ENCODE measurements at regions not wholly inside any gene's neighbourhood (a gene's known extent, or its start where the extent isn't known, plus 50 kb on each side); places are given as distances from the start of the nearest gene placed in this dataset.
"Not testable (repeated sequence)": the region's sequence is repeated elsewhere in the genome, so short reads cannot be mapped to it uniquely, and the experiment has no call there.

- Mint-ChIP-seq H3K9me3 (no peaks in the 10 kb centered on the region), H3K4me1 (peaks cover 7% of the 10 kb centered on the region), H3K27ac (peak overlapping the region in 1 of 2 donors; percentile 1), H3K4me3 (no peak overlapping the region), H3K27me3 (no peaks in the 10 kb centered on the region)
- ATAC-seq (no peak), DNase-seq (no peak)
These were observed 102.7 kb upstream of the CNKSR3 start for GRCh38 chr6:154613137-154613676.

GRCh38 chr6:154614101-154614500 lies 103.6 kb upstream of the CNKSR3 start:
- no peaks in the 10 kb centered on the region for H3K27me3 Mint-ChIP-seq
- DNase-seq (no peak), ATAC-seq (no peak)
- H3K27ac Mint-ChIP-seq = no peak overlapping the region
- no peak overlapping the region for H3K4me3 Mint-ChIP-seq
- peaks cover 7% of the 10 kb centered on the region for H3K4me1 Mint-ChIP-seq
- H3K9me3 Mint-ChIP-seq = no peaks in the 10 kb centered on the region

GRCh38 chr6:154614641-154615040 lies 104.2 kb upstream of the CNKSR3 start:
- DNase-seq (no peak), ATAC-seq (no peak)
- Mint-ChIP-seq H3K4me3 (no peak overlapping the region), H3K9me3 (no peaks in the 10 kb centered on the region), H3K27me3 (no peaks in the 10 kb centered on the region), H3K4me1 (peaks cover 7% of the 10 kb centered on the region), H3K27ac (no peak overlapping the region)

GRCh38 chr6:154615483-154616025 lies 105.1 kb upstream of the CNKSR3 start:
- H3K27ac Mint-ChIP-seq = no peak overlapping the region
- ATAC-seq = no peak
- H3K27me3 Mint-ChIP-seq = no peaks in the 10 kb centered on the region
- no peaks in the 10 kb centered on the region for H3K9me3 Mint-ChIP-seq
- no peak overlapping the region for H3K4me3 Mint-ChIP-seq
- peaks cover 7% of the 10 kb centered on the region for H3K4me1 Mint-ChIP-seq
- no peak for DNase-seq

GRCh38 chr6:154617175-154617574 lies 106.7 kb upstream of the CNKSR3 start:
- H3K4me1 Mint-ChIP-seq = no peaks in the 10 kb centered on the region
- no peak for DNase-seq
- H3K27me3 Mint-ChIP-seq = no peaks in the 10 kb centered on the region
- no peaks in the 10 kb centered on the region for H3K9me3 Mint-ChIP-seq
- no peak for ATAC-seq
- no peak overlapping the region for H3K4me3 Mint-ChIP-seq
- H3K27ac Mint-ChIP-seq = no peak overlapping the region

GRCh38 chr6:154619146-154619545 lies 108.7 kb upstream of the CNKSR3 start:
- Mint-ChIP-seq H3K4me3 (no peak overlapping the region), H3K4me1 (no peaks in the 10 kb centered on the region), H3K9me3 (peaks cover 5% of the 10 kb centered on the region in 2 donors), H3K27me3 (no peaks in the 10 kb centered on the region), H3K27ac (no peak overlapping the region)
- DNase-seq = no peak
- no peak for ATAC-seq

GRCh38 chr6:154621686-154622085 lies 111.2 kb upstream of the CNKSR3 start:
- H3K4me1 Mint-ChIP-seq = peaks cover 6% of the 10 kb centered on the region
- H3K27ac Mint-ChIP-seq = no peak overlapping the region
- peaks cover 9 to 14% of the 10 kb centered on the region in 2 donors for H3K9me3 Mint-ChIP-seq
- ATAC-seq (no peak), DNase-seq (no peak)
- H3K4me3 Mint-ChIP-seq = no peak overlapping the region
- no peaks in the 10 kb centered on the region for H3K27me3 Mint-ChIP-seq

GRCh38 chr6:154622618-154623336 lies 110.4 kb upstream of the SCAF8 start:
- Mint-ChIP-seq H3K27me3 (no peaks in the 10 kb centered on the region), H3K27ac (no peak overlapping the region), H3K4me1 (peaks cover 6% of the 10 kb centered on the region), H3K9me3 (peaks cover 9 to 14% of the 10 kb centered on the region in 2 donors), H3K4me3 (no peak overlapping the region)
- DNase-seq (no peak), ATAC-seq (no peak)

- Mint-ChIP-seq H3K27ac (no peak overlapping the region), H3K4me1 (peaks cover 6% of the 10 kb centered on the region), H3K9me3 (peaks cover 9 to 14% of the 10 kb centered on the region in 2 donors), H3K27me3 (no peaks in the 10 kb centered on the region), H3K4me3 (no peak overlapping the region)
- DNase-seq (no peak), ATAC-seq (no peak)
These were observed 109.8 kb upstream of the SCAF8 start for GRCh38 chr6:154623391-154623790.

- Mint-ChIP-seq H3K9me3 (peaks cover 9 to 14% of the 10 kb centered on the region in 2 donors), H3K27me3 (no peaks in the 10 kb centered on the region), H3K27ac (no peak overlapping the region), H3K4me3 (no peak overlapping the region), H3K4me1 (peaks cover 6% of the 10 kb centered on the region)
- ATAC-seq (no peak), DNase-seq (no peak)
These were observed 109.1 kb upstream of the SCAF8 start for GRCh38 chr6:154624038-154624599.

- not testable (repeated sequence) for H3K4me1 Mint-ChIP-seq, H3K27ac Mint-ChIP-seq, H3K4me3 Mint-ChIP-seq, ATAC-seq, H3K27me3 Mint-ChIP-seq, DNase-seq
- H3K9me3 Mint-ChIP-seq = peaks cover 9 to 14% of the 10 kb centered on the region in 2 donors
These were observed 108.5 kb upstream of the SCAF8 start for GRCh38 chr6:154624727-154625126.

GRCh38 chr6:154625721-154626120 lies 107.5 kb upstream of the SCAF8 start:
- H3K27me3 Mint-ChIP-seq = peaks cover 1% of the 10 kb centered on the region
- ATAC-seq (no peak), DNase-seq (no peak)
- peaks cover 6% of the 10 kb centered on the region for H3K4me1 Mint-ChIP-seq
- no peak overlapping the region for H3K27ac Mint-ChIP-seq
- H3K9me3 Mint-ChIP-seq = peaks cover 9 to 14% of the 10 kb centered on the region in 2 donors
- H3K4me3 Mint-ChIP-seq = no peak overlapping the region

- Mint-ChIP-seq H3K4me1 (peaks cover 6% of the 10 kb centered on the region), H3K27ac (no peak overlapping the region), H3K4me3 (no peak overlapping the region), H3K9me3 (peaks cover 13 to 21% of the 10 kb centered on the region in 2 donors), H3K27me3 (peaks cover 29% of the 10 kb centered on the region)
- DNase-seq (no peak), ATAC-seq (no peak)
These were observed 104.1 kb upstream of the SCAF8 start for GRCh38 chr6:154629127-154629526.

GRCh38 chr6:154632119-154632518 lies 101.1 kb upstream of the SCAF8 start:
- Mint-ChIP-seq H3K9me3 (peaks cover 9 to 11% of the 10 kb centered on the region in 2 donors), H3K27me3 (peaks cover 29% of the 10 kb centered on the region), H3K4me3 (no peak overlapping the region), H3K27ac (no peak overlapping the region), H3K4me1 (no peaks in the 10 kb centered on the region)
- DNase-seq (no peak), ATAC-seq (no peak)

GRCh38 chr6:154637392-154637791 lies 95.8 kb upstream of the SCAF8 start:
- Mint-ChIP-seq H3K4me1 (no peaks in the 10 kb centered on the region), H3K4me3 (no peak overlapping the region), H3K27me3 (peaks cover 11% of the 10 kb centered on the region), H3K9me3 (peaks cover 9 to 18% of the 10 kb centered on the region in 2 donors), H3K27ac (no peak overlapping the region)
- DNase-seq = no peak
- no peak for ATAC-seq

GRCh38 chr6:154638369-154638768 lies 94.8 kb upstream of the SCAF8 start:
- Mint-ChIP-seq H3K4me3 (no peak overlapping the region), H3K9me3 (peaks cover 8 to 13% of the 10 kb centered on the region in 2 donors), H3K4me1 (no peaks in the 10 kb centered on the region), H3K27me3 (peaks cover 7% of the 10 kb centered on the region), H3K27ac (no peak overlapping the region)
- no peak for DNase-seq
- no peak for ATAC-seq

All from stimulated activated naive CD8-positive, alpha-beta T cell treated with anti-CD3 and anti-CD28 coated beads, Interleukin-15, amount 100 ng/mL, for 72 hours (primary cell).